ENCODE measurements at regions not wholly inside any gene's neighbourhood (a gene's known extent, or its start where the extent isn't known, plus 50 kb on each side); places are given as distances from the start of the nearest gene placed in this dataset.
"Not testable (repeated sequence)": the region's sequence is repeated elsewhere in the genome, so short reads cannot be mapped to it uniquely, and the experiment has no call there.

DNA sequence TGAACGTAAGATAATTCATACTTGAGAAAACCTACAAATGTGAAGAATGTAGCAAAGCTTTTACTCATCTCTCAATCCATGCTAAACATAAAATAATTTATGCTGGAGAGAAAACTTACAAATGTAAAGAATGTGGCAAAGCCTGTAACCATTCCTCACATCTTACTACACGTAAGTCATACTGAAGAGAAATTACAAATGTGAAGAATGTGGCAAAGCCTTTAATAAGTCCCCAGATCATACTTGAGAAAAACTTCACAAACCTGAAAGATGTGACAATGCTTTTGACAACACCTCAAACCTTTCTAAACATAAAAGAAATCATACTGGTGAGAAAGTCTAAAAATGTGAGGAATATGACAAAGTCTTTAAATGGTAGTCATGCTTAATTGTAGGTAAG is 89.4 kb downstream of the ZNF675 start:
- no peak for DNase-seq (ENCODE audit: low read depth)
- TF ChIP-seq, protein P1, sequence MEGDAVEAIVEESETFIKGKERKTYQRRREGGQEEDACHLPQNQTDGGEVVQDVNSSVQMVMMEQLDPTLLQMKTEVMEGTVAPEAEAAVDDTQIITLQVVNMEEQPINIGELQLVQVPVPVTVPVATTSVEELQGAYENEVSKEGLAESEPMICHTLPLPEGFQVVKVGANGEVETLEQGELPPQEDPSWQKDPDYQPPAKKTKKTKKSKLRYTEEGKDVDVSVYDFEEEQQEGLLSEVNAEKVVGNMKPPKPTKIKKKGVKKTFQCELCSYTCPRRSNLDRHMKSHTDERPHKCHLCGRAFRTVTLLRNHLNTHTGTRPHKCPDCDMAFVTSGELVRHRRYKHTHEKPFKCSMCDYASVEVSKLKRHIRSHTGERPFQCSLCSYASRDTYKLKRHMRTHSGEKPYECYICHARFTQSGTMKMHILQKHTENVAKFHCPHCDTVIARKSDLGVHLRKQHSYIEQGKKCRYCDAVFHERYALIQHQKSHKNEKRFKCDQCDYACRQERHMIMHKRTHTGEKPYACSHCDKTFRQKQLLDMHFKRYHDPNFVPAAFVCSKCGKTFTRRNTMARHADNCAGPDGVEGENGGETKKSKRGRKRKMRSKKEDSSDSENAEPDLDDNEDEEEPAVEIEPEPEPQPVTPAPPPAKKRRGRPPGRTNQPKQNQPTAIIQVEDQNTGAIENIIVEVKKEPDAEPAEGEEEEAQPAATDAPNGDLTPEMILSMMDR (IDR thresholded peaks at IDR 0.05; ENCODE audit: low read depth, low read length, missing control alignments), result no peak
- in situ Hi-C loops (cut with HindIII; ENCODE audit: low sequenced_read_pairs), result no loop called here
- H3K4me3 ChIP-seq (ENCODE audit: low read depth, low read length), result no peak overlapping the region

DNA sequence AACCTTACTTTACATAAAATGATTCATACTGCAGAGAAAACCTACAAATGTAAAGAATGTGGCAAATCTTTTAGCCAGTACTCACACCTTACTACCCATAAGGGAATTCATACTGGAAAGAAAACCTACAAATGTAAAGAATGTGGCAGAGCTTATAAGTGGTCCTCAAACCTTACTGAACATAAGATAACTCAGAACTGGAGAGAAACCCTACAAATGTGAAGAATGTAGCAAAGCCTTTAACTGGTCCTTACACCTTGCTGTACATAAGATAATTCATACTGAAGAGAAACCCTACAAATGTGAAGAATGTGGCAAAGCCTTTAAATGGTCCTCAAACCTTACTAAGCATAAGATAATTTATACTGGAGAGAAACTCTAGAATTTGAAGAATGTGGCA is 90.1 kb downstream of the ZNF675 start:
- in situ Hi-C loops (cut with HindIII; ENCODE audit: low sequenced_read_pairs), result no loop called here
- TF ChIP-seq, protein P1 (IDR thresholded peaks at IDR 0.05; ENCODE audit: low read depth, low read length, missing control alignments), result no peak
- H3K4me3 ChIP-seq (ENCODE audit: low read depth, low read length), result no peak overlapping the region
- DNase-seq (ENCODE audit: low read depth), result no peak

DNA sequence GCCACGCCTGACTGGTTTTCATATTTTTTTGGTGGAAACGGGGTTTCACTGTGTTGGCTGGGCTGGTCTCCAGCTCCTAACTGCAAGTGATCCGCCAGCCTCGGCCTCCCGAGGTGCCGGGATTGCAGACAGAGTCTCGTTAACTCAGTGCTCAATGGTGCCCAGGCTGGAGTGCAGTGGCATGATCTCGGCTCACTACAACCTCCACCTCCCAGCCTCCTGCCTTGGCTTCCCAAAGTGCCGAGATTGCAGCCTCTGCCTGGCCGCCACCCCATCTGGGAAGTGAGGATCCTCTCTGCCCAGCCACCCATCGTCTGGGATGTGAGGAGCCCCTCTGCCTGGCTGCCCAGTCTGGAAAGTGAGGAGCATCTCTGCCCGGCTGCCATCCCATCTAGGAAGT is 92.7 kb downstream of the ZNF675 start:
- in situ Hi-C loops (cut with HindIII; ENCODE audit: low sequenced_read_pairs); H3K4me3 ChIP-seq (ENCODE audit: low read depth, low read length); DNase-seq (ENCODE audit: low read depth): not testable (repeated sequence)

DNA sequence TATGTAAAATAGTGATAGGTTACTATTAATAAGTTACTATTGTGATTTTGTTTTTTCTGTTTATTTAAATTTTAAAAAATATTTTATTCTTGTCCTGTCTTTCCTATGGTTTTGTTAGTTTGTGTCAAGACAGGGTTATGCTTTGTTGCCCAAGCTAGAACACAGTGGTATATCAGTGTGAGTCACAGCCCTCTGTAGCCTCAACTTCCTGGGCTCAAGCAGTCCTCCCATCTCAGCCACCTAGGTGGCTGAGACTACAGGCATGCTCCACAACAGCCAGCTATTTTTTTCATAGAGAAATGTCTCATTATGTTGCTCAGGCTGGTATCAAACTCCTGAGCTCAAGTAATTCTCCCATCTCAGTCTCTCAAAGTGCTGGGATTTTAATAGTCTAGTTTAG is 99.5 kb downstream of the ZNF675 start:
- in situ Hi-C loops (cut with HindIII; ENCODE audit: low sequenced_read_pairs), result no loop called here
- TF ChIP-seq, protein P1 (IDR thresholded peaks at IDR 0.05; ENCODE audit: low read depth, low read length, missing control alignments), result no peak
- DNase-seq (ENCODE audit: low read depth), result no peak

DNA sequence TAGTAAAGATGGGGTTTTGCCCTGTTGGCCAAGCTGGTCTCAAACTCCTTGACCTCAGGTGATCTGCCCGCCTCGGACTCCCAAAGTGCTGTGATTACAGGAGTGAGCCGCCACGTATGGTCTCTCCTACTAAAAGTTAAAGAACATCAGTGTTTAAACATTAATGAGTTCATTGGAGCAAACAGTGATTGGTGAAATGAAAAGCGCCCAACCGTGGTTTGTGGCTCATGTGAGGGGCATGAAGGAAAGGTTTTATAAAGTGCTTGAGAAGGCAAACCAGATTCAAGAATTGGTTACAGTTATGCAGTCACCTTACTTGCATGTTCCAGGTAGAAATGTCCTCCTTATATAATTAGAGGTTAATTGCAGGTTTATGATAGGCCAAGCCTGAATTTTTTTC is 109.5 kb downstream of the ZNF675 start:
- in situ Hi-C loops (cut with HindIII; ENCODE audit: low sequenced_read_pairs), result no loop called here
- DNase-seq (ENCODE audit: low read depth), result no peak
- TF ChIP-seq, protein P1 (IDR thresholded peaks at IDR 0.05; ENCODE audit: low read depth, low read length, missing control alignments), result no peak
- H3K4me3 ChIP-seq (ENCODE audit: low read depth, low read length), result no peak overlapping the region

More for the DNA sequence above, 99.5 kb downstream of the ZNF675 start:
- H3K4me3 ChIP-seq (ENCODE audit: low read depth, low read length), result no peak overlapping the region

DNA sequence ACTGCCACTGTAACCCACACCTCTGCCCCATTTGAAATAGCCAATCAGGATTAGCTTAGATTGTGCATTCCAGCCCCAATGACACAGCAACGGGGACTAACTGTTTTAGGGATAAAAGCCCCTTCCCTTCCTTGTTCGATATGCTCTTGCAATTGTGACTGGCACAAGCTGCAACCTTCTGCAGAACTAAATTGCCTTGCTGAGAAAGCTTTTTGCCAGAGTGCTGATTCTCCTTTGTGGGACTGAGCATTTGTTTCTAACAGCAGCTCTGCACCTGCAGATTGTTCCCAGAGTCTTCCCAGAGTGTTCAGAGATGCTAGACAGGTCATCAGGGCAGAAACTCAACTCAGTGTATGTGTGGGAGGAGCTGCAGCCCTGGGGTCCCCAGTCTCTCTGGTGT is 115.8 kb downstream of the ZNF675 start:
- H3K4me3 ChIP-seq (ENCODE audit: low read depth, low read length), result no peak overlapping the region
- in situ Hi-C loops (cut with HindIII; ENCODE audit: low sequenced_read_pairs), result no loop called here
- no peak for DNase-seq (ENCODE audit: low read depth)
- TF ChIP-seq, protein P1 (IDR thresholded peaks at IDR 0.05; ENCODE audit: low read depth, low read length, missing control alignments), result no peak

DNA sequence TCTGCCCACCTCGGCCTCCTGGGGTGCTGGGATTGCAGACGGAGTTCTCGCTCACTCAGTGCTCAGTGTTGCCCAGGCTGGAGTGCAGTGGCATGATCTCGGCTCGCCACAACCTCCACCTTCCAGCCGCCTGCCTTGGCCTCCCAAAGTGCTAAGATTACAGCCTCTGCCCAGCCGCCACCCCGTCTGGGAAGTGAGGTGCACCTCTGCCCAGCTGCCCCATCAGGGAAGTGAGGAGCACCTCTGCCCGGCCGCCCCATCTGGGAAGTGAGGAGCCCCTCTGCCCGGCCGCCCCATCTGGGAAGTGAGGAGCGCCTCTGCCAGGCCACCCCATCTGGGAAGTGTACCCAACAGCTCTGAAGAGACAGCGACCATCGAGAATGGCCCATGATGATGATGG is 118.9 kb downstream of the ZNF675 start:
- in situ Hi-C loops (cut with HindIII; ENCODE audit: low sequenced_read_pairs); H3K4me3 ChIP-seq (ENCODE audit: low read depth, low read length); DNase-seq (ENCODE audit: low read depth): not testable (repeated sequence)

DNA sequence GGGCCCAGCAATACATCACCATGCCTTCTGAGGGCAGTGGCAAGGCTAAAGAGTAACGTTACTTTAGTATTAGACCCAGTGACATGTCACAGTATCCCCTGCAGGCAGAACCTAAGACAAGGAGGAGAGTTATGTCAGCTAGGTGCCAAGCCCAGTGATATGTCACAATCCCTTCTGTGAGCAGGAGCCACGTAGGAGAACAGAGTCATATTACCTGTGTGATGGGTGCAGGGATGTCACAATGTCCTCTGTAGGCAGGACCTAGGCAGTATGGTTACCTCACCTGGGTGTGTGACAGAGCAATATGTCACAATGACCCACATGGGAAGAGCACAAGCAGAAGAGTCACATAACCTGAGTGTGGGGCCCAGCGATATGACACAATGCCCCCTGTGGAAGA is 121.8 kb downstream of the ZNF675 start:
- TF ChIP-seq, protein P1 (IDR thresholded peaks at IDR 0.05; ENCODE audit: low read depth, low read length, missing control alignments), result no peak
- no peak overlapping the region for H3K4me3 ChIP-seq (ENCODE audit: low read depth, low read length)
- in situ Hi-C loops (cut with HindIII; ENCODE audit: low sequenced_read_pairs), result no loop called here
- DNase-seq (ENCODE audit: low read depth), result no peak

All from astrocyte of the cerebellum (primary cell).